CD1c-positive myeloid dendritic cell (primary cell): ENCODE measurements at regions not wholly inside any gene's neighbourhood (a gene's known extent, or its start where the extent isn't known, plus 50 kb on each side); places are given as distances from the start of the nearest gene placed in this dataset.
"Not testable (repeated sequence)": the region's sequence is repeated elsewhere in the genome, so short reads cannot be mapped to it uniquely, and the experiment has no call there.

Experiments used
- DNase-seq: peaks from one replicate; pipeline ENCODE4 v3.0.0-alpha.2; 2016; ENCODE audit errors: extremely low spot score

GRCh38 chr6:134669485-134669884 lies 280.4 kb downstream of the ALDH8A1 start:
- DNase-seq: no peak

- DNase-seq: no peak
Measured at GRCh38 chr6:134667111-134667510, 282.8 kb downstream of the ALDH8A1 start.

GRCh38 chr6:134666125-134666524 lies 283.8 kb downstream of the ALDH8A1 start:
- peak; percentile 39 for DNase-seq

DNA sequence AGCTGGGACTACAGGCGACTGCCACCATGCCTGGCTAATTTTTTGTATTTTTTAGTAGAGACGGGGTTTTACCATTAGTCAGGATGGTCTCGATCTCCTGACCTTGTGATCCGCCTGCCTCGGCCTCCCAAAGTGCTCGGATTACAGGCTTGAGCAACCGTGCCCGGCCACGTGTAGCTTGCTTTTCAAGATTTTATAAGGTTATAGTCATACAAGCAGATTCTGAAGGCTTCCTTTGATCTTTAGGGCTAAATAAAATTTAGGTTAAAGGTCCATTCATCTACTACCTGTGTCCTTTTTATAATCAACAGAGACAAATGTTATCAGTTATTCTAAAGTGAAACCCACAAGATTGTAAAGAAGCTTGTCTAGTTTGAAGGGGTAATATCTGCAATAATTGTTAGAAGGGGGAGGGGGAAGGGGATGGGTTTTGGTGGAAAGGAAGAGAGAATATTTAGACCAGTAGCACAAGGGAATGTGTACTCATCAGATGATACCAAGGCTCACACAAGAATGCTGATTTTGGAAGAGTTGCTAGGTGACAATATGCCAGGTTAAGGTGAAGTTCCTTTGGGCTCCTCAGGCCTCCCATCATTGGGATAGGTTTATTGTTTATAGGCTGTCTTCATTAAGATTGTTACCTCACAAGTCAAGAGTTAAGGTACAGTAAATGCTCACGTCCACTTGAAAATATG lies 284.7 kb downstream of the ALDH8A1 start:
- no peak for DNase-seq

DNA sequence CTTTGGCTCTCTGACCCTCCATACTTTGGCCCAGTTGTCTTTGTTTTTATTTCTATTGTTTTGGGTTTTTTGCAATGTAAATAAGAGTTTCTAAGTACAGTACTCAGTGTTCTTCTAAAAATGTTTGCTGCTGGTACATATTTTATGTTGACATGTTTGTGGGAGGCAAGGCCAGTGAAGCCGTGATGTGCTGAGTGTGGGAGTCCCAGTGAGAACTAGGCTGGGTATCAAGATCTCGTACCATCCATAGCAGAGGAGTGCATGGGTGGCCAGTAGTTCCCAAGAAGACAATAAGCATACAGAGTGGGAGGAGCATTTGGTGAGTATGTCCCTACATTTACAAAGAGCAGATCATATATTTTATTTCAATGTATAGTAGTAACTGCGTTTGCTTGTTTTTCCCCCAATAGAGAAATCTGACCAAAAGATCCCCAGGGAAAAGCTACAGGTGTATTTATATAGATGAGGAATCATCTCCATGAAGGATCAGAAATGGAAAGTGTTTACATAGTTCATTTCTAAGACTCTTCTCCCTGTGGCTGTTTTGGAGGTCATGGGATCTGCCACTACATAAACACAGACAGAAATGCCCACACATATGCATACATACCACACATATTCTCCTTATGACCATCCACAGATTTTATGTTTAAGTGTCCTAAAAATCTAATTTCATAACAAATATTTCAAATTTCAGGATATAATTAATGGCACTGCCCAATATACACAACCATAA lies 285.9 kb downstream of the ALDH8A1 start:
- no peak for DNase-seq

DNA sequence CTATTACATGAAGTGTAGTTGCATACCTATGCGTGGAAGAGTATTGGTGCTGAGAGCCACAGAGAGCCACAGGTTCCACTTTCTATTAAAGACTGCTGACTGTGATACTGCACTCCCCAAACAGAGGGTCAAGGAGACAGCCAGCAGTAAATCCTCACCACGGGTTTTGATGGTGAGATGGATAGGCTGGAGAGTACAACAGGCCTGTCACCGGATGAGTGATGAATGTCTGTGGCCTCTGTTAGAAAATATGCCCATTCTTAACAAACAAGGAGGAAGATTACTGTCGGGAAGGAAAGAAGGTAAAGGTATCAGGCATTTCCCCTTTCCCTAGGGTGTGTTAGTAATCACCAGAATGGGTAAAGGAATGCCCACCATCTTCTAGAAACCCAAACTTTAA lies 286.5 kb downstream of the ALDH8A1 start:
- no peak for DNase-seq

- DNase-seq: peak; percentile 18
Measured at GRCh38 chr6:134662077-134662700, 287.7 kb downstream of the ALDH8A1 start.

GRCh38 chr6:134659885-134660284 lies 290.0 kb downstream of the ALDH8A1 start:
- DNase-seq: not testable (repeated sequence)

- no peak for DNase-seq
Measured at GRCh38 chr6:134658596-134658995, 291.3 kb downstream of the ALDH8A1 start.

DNA sequence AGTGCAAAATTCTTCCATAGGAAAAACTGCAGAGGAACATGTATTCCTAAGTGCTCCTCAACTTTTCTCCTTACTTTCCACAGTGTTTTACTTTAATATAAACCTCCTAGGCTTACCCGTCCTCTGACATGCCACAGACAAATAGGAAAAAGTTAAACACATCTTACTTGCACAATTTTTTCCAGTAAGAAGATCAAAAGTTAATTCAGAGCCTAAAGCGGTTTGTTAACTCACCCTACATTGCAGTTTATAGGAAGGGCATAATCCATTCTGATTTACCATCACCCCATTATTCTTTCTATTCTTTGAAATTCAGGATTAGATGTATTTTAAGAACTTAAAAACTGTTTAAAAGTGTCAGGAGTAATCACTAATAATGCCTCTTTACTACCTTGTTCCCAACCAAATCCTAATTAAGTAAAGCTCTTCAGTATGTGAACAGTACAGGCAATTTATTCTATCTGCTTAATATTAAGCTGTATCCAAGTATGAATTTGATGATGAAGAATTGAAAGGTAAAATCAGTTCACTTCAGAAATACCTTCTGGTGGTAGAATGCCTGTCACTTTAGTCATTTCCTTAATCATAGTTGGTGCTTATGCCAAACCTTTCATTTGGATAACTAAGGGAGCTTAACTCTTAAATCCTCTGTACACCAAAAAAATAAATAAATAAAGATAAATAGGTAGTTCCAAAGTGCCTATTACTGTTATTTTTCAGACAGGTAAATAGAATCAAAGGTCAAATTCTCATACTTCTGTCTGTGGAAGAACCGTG lies 292.0 kb downstream of the ALDH8A1 start:
- DNase-seq: no peak

DNA sequence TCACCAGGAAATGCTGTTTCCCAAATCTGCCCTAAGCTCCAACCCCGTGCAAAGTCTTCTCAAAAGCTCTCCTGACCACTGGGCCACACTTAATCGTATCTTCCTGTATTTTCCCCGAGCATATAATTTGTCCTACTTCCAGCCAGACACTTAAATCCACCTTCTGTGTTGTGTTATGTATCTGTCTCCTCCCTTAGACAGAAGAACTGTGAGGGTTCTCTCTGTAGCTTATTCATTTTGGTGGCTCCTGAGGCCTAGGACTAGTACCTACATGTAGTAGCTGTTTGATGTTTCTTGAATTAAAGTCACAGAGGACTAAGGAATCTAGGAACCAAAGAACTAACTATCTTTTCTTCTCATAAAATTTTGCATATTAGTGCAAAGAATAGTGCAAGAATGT lies 292.6 kb downstream of the ALDH8A1 start:
- no peak for DNase-seq

DNA sequence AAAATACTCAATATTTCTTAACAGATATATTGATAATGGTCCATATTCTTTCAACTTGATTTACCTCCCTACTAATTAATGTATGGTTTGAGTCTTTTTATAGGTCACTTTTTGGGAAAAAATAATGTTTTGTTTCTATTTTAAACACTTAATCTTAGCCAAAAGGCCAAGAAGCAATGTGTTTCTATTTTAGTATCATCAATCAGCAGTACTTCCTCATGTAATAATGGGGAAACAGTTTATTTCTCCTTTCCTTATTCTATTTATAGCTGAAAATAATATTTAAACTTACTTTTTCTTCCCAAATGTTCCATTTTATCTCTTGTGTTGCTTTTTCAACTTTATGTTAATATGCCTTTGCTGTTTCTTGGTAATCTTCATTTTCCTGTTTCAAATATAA lies 295.1 kb downstream of the ALDH8A1 start:
- DNase-seq: peak; percentile 44

DNA sequence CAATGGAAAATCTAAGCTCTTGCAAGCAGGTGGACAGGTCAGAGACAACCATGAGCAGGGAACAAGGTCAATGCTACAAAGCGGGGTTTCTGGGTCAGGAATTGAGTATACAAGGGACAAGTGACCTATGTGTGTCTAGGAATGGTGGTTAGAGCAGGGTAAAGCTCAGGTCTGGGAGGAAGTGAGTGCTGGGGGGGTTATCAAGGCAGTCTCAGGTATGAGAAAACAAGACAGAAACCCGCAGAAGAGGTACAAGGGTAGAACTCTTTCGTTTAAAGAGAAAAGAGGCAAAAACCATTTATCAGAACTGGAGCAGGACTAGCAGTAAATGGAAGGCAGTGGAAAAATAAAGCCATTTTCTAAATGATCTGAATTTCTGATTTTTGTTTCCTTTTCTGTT lies 298.4 kb downstream of the ALDH8A1 start:
- no peak for DNase-seq

- no peak for DNase-seq
Measured at GRCh38 chr6:134647861-134648260, 302.0 kb downstream of the ALDH8A1 start.

DNA sequence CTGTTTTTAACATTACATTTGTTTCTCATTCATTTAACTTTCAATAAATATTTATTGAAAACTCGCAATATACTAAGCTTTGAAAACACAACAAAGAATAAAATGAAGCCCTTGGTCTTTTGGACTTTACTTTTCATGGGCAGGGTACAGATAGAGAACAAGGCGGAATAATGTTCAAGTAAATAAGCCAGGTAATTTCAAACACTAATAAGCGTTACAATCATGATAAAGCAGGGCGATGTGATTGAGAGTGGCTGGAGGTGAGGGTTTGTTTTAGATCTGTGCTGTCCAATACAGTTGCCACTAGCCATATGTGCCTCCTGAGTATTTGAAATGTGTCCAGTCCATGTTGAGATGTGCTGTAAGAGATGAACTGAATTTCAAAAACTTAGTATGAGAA lies 307.1 kb downstream of the ALDH8A1 start:
- DNase-seq: no peak

GRCh38 chr6:134642279-134642678 lies 307.6 kb downstream of the ALDH8A1 start:
- DNase-seq: no peak

GRCh38 chr6:134640975-134641429 lies 308.9 kb downstream of the ALDH8A1 start:
- DNase-seq: peak; percentile 96

GRCh38 chr6:134640229-134640628 lies 309.7 kb downstream of the ALDH8A1 start:
- DNase-seq: no peak

DNA sequence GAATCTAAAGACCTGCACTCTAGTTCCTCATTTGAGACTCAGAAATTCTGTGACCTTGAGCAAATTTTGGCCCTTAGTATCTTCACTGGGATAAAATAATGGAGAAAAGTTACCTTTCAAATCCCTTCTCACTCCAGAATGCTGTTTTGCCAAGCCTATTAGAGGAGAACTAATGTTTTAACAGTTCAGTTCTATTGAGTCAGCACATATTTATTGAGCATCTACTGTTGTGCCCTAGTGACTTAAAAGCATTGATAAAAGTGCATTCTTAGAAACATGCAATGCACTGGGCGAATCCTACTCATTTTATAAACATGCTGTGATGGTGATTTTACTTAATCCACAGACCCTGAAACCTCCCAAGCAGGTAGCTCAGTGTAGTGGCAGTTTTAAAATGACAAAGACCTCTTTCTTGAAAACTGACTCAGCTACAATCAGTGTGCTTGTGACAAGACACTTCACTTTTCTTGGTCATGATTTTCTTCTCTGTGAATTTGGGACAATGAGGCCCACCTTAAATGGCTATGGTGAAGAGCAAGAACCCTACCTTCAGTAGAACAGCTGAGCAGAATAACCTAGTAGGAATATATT lies 312.0 kb downstream of the ALDH8A1 start:
- DNase-seq: no peak

- DNase-seq: no peak
Measured at GRCh38 chr6:134637282-134637681, 312.6 kb downstream of the ALDH8A1 start.

- DNase-seq: peak; percentile 45
Measured at GRCh38 chr6:134636186-134636799, 313.6 kb downstream of the ALDH8A1 start.
